ENCODE measurements at regions not wholly inside any gene's neighbourhood (a gene's known extent, or its start where the extent isn't known, plus 50 kb on each side); places are given as distances from the start of the nearest gene placed in this dataset.

DNA sequence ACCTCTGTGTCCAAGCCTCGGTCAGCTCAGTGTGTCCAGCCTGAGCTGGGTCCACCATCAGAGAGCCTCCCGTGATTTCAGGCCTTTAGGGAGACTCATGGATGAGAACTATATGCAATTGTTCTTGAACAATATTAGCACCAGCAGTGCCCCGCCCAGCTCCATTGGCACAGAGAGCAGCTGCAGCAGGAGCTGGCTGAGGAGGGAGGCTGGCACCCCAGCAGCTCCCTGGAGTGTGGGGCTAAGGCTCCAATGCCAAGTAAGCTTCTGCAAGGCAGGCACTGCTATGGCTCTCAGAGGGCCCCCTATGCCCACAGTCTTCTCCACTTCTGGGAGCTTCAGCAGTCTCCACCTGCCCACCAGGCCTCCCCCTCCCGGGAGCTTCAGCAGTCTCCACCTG is 593.3 kb downstream of the MATN1 start:
- TF ChIP-seq, protein P1, sequence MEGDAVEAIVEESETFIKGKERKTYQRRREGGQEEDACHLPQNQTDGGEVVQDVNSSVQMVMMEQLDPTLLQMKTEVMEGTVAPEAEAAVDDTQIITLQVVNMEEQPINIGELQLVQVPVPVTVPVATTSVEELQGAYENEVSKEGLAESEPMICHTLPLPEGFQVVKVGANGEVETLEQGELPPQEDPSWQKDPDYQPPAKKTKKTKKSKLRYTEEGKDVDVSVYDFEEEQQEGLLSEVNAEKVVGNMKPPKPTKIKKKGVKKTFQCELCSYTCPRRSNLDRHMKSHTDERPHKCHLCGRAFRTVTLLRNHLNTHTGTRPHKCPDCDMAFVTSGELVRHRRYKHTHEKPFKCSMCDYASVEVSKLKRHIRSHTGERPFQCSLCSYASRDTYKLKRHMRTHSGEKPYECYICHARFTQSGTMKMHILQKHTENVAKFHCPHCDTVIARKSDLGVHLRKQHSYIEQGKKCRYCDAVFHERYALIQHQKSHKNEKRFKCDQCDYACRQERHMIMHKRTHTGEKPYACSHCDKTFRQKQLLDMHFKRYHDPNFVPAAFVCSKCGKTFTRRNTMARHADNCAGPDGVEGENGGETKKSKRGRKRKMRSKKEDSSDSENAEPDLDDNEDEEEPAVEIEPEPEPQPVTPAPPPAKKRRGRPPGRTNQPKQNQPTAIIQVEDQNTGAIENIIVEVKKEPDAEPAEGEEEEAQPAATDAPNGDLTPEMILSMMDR (IDR thresholded peaks at IDR 0.05): no peak
- TF ChIP-seq POLR2A (IDR thresholded peaks at IDR 0.05): no peak
- no peak for TF ChIP-seq POLR2AphosphoS5 (IDR thresholded peaks at IDR 0.05)
